Neural cell (in vitro differentiated cells): ENCODE measurements at regions not wholly inside any gene's neighbourhood (a gene's known extent, or its start where the extent isn't known, plus 50 kb on each side); places are given as distances from the start of the nearest gene placed in this dataset.

ENCODE experiments used
- EZH2 ChIP-seq: fragments of 200-600, 300-800 bp; shearing (Covaris generic), sonication (generic); IDR thresholded peaks from 2 replicates; pipeline ENCODE4 v1.6.1; 2014; ENCODE audit warnings: antibody characterized with exemption, low read length, borderline replicate concordance, mild to moderate bottlenecking; ENCODE audit not compliant: insufficient read depth, poor library complexity, severe bottlenecking
- TF ChIP-seq, protein P1 (sequence below): fragments of 450-650 bp; IDR thresholded peaks from 2 replicates; pipeline ENCODE4 v1.5.1; 2014; ENCODE audit warnings: antibody characterized with exemption, mild to moderate bottlenecking, moderate library complexity; ENCODE audit not compliant: poor library complexity, severe bottlenecking

GRCh38 chr7:46567858-46568257 is 646.8 kb upstream of the IGFBP3 start:
- no peak for TF ChIP-seq EZH2
- TF ChIP-seq, protein P1, sequence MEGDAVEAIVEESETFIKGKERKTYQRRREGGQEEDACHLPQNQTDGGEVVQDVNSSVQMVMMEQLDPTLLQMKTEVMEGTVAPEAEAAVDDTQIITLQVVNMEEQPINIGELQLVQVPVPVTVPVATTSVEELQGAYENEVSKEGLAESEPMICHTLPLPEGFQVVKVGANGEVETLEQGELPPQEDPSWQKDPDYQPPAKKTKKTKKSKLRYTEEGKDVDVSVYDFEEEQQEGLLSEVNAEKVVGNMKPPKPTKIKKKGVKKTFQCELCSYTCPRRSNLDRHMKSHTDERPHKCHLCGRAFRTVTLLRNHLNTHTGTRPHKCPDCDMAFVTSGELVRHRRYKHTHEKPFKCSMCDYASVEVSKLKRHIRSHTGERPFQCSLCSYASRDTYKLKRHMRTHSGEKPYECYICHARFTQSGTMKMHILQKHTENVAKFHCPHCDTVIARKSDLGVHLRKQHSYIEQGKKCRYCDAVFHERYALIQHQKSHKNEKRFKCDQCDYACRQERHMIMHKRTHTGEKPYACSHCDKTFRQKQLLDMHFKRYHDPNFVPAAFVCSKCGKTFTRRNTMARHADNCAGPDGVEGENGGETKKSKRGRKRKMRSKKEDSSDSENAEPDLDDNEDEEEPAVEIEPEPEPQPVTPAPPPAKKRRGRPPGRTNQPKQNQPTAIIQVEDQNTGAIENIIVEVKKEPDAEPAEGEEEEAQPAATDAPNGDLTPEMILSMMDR = no peak
